Keratinocyte (primary cell): ENCODE measurements at regions not wholly inside any gene's neighbourhood (a gene's known extent, or its start where the extent isn't known, plus 50 kb on each side); places are given as distances from the start of the nearest gene placed in this dataset.

Experiments used
- EZH2 ChIP-seq: IDR thresholded peaks from one replicate; pipeline ENCODE4 v1.6.1; 2012; ENCODE audit warnings: inconsistent platforms, mild to moderate bottlenecking, low read length, moderate library complexity
- TF ChIP-seq, protein P1 (sequence below), 3 experiments: IDR thresholded peaks in 1 of 3; conservative IDR thresholded peaks in 1 of 3; optimal IDR thresholded peaks in 1 of 3; 2 replicates in 2 of 3; 3 replicates in 1 of 3; pipeline versions ENCODE3 to v1.5.1; 2011; ENCODE audit warnings: low read length in 3 of 3, mild to moderate bottlenecking in 3 of 3, moderate library complexity in 2 of 3, control low read depth in 1 of 3, inconsistent platforms in 1 of 3; ENCODE audit not compliant: insufficient read depth in 2 of 3; ENCODE audit errors: extremely low read depth in 1 of 3

DNA sequence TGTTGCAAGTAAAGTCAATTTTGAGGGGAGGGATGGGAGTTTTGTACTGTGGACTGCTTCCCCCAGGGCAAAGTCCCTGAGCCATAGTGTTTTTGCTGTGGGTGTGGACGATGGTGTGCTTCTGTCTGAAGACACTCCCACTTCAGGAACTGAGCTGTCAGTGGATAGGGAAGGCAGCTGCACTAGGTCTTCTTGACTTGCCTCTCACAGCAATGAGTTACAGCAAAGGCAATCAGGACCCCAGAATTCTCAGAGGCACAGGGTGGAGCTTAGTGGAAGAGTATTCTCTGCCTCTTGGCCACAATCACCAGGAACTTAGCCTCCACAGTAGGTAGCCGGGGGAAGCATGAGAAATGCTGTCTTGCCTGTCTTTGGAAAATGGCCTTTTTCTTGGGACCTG lies 1416.6 kb upstream of the MIR17HG start:
- TF ChIP-seq EZH2 = no peak
- TF ChIP-seq, protein P1, sequence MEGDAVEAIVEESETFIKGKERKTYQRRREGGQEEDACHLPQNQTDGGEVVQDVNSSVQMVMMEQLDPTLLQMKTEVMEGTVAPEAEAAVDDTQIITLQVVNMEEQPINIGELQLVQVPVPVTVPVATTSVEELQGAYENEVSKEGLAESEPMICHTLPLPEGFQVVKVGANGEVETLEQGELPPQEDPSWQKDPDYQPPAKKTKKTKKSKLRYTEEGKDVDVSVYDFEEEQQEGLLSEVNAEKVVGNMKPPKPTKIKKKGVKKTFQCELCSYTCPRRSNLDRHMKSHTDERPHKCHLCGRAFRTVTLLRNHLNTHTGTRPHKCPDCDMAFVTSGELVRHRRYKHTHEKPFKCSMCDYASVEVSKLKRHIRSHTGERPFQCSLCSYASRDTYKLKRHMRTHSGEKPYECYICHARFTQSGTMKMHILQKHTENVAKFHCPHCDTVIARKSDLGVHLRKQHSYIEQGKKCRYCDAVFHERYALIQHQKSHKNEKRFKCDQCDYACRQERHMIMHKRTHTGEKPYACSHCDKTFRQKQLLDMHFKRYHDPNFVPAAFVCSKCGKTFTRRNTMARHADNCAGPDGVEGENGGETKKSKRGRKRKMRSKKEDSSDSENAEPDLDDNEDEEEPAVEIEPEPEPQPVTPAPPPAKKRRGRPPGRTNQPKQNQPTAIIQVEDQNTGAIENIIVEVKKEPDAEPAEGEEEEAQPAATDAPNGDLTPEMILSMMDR (optimal IDR thresholded peaks at IDR 0.05 in 1 of 3, IDR thresholded peaks at IDR 0.05 in 1 of 3, conservative IDR thresholded peaks at IDR 0.05 in 1 of 3; ENCODE audit: extremely low read depth in 1 of 3, insufficient read depth in 2 of 3, low read length in 3 of 3) = no peak
